ENCODE measurements at regions not wholly inside any gene's neighbourhood (a gene's known extent, or its start where the extent isn't known, plus 50 kb on each side); places are given as distances from the start of the nearest gene placed in this dataset.

- DNase-seq (peak; percentile 26), ATAC-seq (no peak; the same call in 1 of the 2 replicates)
- H3F3A ChIP-seq (ENCODE audit: low read length, unreplicated experiment), result no peaks in the 10 kb centered on the region
- ChIA-PET POLR2A (ENCODE audit: unreplicated experiment) (no interaction called here), CTCF (interaction anchor here (0.5 kb wide), 1 partner anchor 8 kb away, joined by 3 read pairs; no protein-coding TSS in a partner anchor)
- no peaks in the 10 kb centered on the region for H3K79me2 ChIP-seq (ENCODE audit: low read length)
- H4K20me1 ChIP-seq (ENCODE audit: low read length), result no peaks in the 10 kb centered on the region
- BruUV-seq (replicated peaks), result no TSS peak
- H3K9me2 ChIP-seq (replicated peaks; ENCODE audit: low read length), result no peaks in the 10 kb centered on the region
- TF ChIP-seq EZH2phosphoT487 (IDR thresholded peaks at IDR 0.05; ENCODE audit: borderline replicate concordance, low read length), result no peak
- TF ChIP-seq EZH2 (IDR thresholded peaks at IDR 0.05; ENCODE audit: low read length, unreplicated experiment), result no peak
- peak; percentile 57 for TF ChIP-seq CTCF (conservative IDR thresholded peaks at IDR 0.05; ENCODE audit: low read depth, low read length)
- H3K4me1 ChIP-seq (ENCODE audit: insufficient read depth, low read length), result peaks cover 21% of the 10 kb centered on the region
- no peak overlapping the region for H2AFZ ChIP-seq (ENCODE audit: low read length)
- H3K4me2 ChIP-seq (ENCODE audit: low read length), result no peak overlapping the region
- no peaks in the 10 kb centered on the region for H3K36me3 ChIP-seq (ENCODE audit: low read depth, low read length)
- H3K27ac ChIP-seq (ENCODE audit: low read length), result no peak overlapping the region
- H3K27me3 ChIP-seq (ENCODE audit: low read length), result no peaks in the 10 kb centered on the region
- H3K9me3 ChIP-seq (ENCODE audit: low read length), result no peaks in the 10 kb centered on the region
- no peak overlapping the region for H3K4me3 ChIP-seq (ENCODE audit: low read length)
- intact Hi-C loops (cut with micrococcal nuclease), result loop anchor here (5.0 to 10.0 kb wide), 2 partner anchors 64 to 162 kb away; no protein-coding TSS in a partner anchor
- H3K9ac ChIP-seq (ENCODE audit: low read length), result no peak overlapping the region
These were observed 75.1 kb downstream of the FOXB1 start for GRCh38 chr15:60079210-60079609.

- Histone ChIP-seq H2AFZ (ENCODE audit: low read length) (no peak overlapping the region), H3K9ac (ENCODE audit: low read length) (no peak overlapping the region), H3K36me3 (ENCODE audit: low read depth, low read length) (no peaks in the 10 kb centered on the region), H3F3A (ENCODE audit: low read length, unreplicated experiment) (no peaks in the 10 kb centered on the region), H3K4me1 (ENCODE audit: insufficient read depth, low read length) (peaks cover 21% of the 10 kb centered on the region), H3K27me3 (ENCODE audit: low read length) (no peaks in the 10 kb centered on the region), H3K4me3 (ENCODE audit: low read length) (no peak overlapping the region), H3K9me3 (ENCODE audit: low read length) (no peaks in the 10 kb centered on the region), H3K4me2 (ENCODE audit: low read length) (no peak overlapping the region), H3K79me2 (ENCODE audit: low read length) (no peaks in the 10 kb centered on the region), H3K9me2 (replicated peaks; ENCODE audit: low read length) (no peaks in the 10 kb centered on the region), H3K27ac (ENCODE audit: low read length) (no peak overlapping the region), H4K20me1 (ENCODE audit: low read length) (no peaks in the 10 kb centered on the region)
- DNase-seq (no peak), ATAC-seq (no peak)
- BruUV-seq (replicated peaks), result no TSS peak
- intact Hi-C loops (cut with micrococcal nuclease), result no loop called here
- CTCF ChIA-PET, result no interaction called here
- no peak for TF ChIP-seq EZH2phosphoT487 (IDR thresholded peaks at IDR 0.05; ENCODE audit: borderline replicate concordance, low read length)
- TF ChIP-seq EZH2 (IDR thresholded peaks at IDR 0.05; ENCODE audit: low read length, unreplicated experiment), result no peak
- no peak for TF ChIP-seq CTCF (conservative IDR thresholded peaks at IDR 0.05; ENCODE audit: low read depth, low read length)
- POLR2A ChIA-PET (ENCODE audit: unreplicated experiment), result no interaction called here
These were observed 77.9 kb downstream of the FOXB1 start for GRCh38 chr15:60081976-60082375.

GRCh38 chr15:60083318-60083717, 79.2 kb downstream of the FOXB1 start:
- peak overlapping the region; percentile 33; the same call in 1 of the 2 replicates for H2AFZ ChIP-seq (ENCODE audit: low read length)

More at GRCh38 chr15:60083318-60083717, 79.2 kb downstream of the FOXB1 start:
- ChIA-PET POLR2A (ENCODE audit: unreplicated experiment) (no interaction called here), CTCF (no interaction called here)
- no TSS peak for BruUV-seq (replicated peaks)
- ATAC-seq, result peak; percentile 76
- no peaks in the 10 kb centered on the region for H3K36me3 ChIP-seq (ENCODE audit: low read depth, low read length)
- H3F3A ChIP-seq (ENCODE audit: low read length, unreplicated experiment), result no peaks in the 10 kb centered on the region
- H3K9me2 ChIP-seq (replicated peaks; ENCODE audit: low read length), result no peaks in the 10 kb centered on the region
- intact Hi-C loops (cut with micrococcal nuclease), result no loop called here
- no peaks in the 10 kb centered on the region for H3K9me3 ChIP-seq (ENCODE audit: low read length)
- TF ChIP-seq EZH2phosphoT487 (IDR thresholded peaks at IDR 0.05; ENCODE audit: borderline replicate concordance, low read length), result no peak
- no peak for TF ChIP-seq EZH2 (IDR thresholded peaks at IDR 0.05; ENCODE audit: low read length, unreplicated experiment)
- no peak for TF ChIP-seq CTCF (conservative IDR thresholded peaks at IDR 0.05; ENCODE audit: low read depth, low read length)
- peak; percentile 80 for DNase-seq
- peaks cover 34% of the 10 kb centered on the region for H3K4me1 ChIP-seq (ENCODE audit: insufficient read depth, low read length)
- no peak overlapping the region for H3K9ac ChIP-seq (ENCODE audit: low read length)
- peak overlapping the region; percentile 55 for H3K27ac ChIP-seq (ENCODE audit: low read length)
- H3K4me3 ChIP-seq (ENCODE audit: low read length), result no peak overlapping the region
- no peaks in the 10 kb centered on the region for H3K79me2 ChIP-seq (ENCODE audit: low read length)
- H4K20me1 ChIP-seq (ENCODE audit: low read length), result no peaks in the 10 kb centered on the region
- H3K27me3 ChIP-seq (ENCODE audit: low read length), result no peaks in the 10 kb centered on the region
- H3K4me2 ChIP-seq (ENCODE audit: low read length), result peak overlapping the region; percentile 62

Data from PC-3 (cell line).